HG03135 (cell line): ENCODE measurements at regions not wholly inside any gene's neighbourhood (a gene's known extent, or its start where the extent isn't known, plus 50 kb on each side); places are given as distances from the start of the nearest gene placed in this dataset.
"Not testable (repeated sequence)": the region's sequence is repeated elsewhere in the genome, so short reads cannot be mapped to it uniquely, and the experiment has no call there.

Experiments
- ATAC-seq: cut with Tn5 transposase; IDR thresholded peaks from one replicate; pipeline ENCODE4 v1.9.1; 2021; ENCODE audit warnings: mild to moderate bottlenecking, moderate library complexity; ENCODE audit not compliant: unreplicated experiment

- ATAC-seq, result no peak
Observed at GRCh38 chr10:29882766-29883165, 176.6 kb downstream of the JCAD start.

DNA sequence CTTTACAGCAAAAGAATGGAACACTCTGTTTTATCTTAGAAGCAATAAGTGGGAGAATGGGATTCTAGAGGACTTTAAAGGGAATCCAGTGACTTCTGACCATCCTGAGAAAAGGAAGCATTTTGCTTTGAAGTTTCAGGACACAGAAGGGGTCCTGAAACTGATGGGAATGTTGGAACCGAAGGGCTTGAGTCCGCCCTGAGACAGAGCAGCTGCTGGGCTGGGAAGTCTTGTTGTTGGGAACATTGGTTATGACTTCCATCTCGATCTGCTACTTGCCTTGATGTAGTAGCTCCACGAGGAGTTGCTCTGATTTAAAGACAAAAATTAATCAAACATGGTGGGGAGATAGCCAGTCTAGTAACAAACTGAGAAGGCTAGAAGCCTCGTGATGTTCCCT lies 177.6 kb downstream of the JCAD start:
- no peak for ATAC-seq

DNA sequence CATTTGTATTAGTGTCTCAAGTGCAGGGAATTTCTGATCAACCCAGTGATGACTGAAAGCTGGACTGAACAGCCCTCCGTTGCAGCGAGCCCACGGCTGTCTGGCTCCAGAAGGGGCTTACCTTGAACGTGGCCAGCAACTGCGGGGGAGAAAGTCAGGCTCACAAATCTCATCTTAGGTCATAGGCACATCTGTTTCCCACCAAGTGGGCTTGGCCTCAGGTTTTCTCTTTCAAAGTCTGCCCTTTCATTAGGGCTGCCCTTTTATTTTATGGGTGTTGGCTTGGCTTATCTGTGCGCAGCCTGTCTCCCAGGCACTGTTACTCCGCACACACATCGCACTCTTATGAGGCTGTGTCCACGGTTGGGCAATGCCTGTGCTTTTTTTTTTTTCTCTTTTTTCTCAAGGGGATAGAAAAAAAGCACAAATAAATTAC lies 178.0 kb downstream of the JCAD start:
- no peak for ATAC-seq

DNA sequence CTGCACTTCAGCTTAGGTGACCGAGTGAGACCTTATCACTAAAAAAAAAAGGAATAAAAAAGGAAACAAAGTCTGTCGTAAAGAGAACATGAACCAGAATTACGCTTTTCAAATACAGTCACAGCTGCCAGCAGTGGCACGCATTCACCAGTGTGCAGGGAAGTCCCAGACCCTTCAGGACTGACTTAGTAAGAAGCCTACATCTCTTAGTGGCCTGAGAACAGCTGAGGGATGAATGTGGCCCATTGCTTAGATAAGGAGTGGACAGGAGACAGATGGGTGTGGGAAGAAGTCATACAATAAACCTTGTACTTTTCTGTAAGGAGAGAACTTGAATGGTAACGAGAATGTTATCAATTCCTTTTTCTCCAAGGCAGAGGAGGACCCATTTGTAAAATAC lies 178.5 kb downstream of the JCAD start:
- no peak for ATAC-seq

DNA sequence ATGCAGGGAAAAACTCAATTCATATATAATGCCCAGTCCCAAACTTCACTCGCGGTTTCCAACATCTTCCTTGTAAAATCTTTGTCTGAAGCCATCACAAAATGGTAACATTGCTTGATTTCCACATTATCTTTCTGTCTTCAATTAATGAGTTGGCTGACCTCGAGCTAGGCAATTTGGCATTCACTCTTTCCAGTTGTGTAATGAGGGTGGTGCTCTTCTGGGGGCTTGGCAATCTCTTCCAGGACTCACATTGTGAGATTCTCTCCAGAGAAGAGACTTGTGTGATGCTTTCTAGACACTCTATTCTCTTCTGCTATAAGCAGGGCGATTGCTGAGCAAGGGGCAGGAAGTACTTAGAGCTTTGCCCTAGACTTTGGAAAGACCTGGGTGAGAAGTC lies 179.5 kb downstream of the JCAD start:
- no peak for ATAC-seq

DNA sequence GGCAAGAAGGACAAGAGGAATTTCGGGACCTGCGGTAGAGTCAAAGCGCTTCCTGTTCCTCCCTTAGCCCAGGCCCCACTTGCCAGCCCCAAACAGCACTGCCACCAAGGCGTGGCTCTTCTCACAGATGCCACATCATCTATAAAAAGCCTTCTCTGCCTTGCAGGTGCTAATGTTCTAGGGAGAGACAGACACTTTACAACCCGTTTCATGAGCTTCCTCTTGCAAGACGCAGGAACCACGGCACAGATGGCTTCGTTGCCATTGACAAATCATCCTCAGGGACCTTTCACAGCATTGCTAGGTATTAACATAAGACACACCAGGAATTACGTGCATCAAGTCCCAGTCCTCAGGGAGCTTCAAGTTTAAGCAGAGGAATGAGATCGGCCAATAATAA lies 180.9 kb downstream of the JCAD start:
- no peak for ATAC-seq

- no peak for ATAC-seq
Observed at GRCh38 chr10:29877793-29878491, 181.4 kb downstream of the JCAD start.

GRCh38 chr10:29876008-29876555 lies 183.3 kb downstream of the JCAD start:
- ATAC-seq, result no peak

DNA sequence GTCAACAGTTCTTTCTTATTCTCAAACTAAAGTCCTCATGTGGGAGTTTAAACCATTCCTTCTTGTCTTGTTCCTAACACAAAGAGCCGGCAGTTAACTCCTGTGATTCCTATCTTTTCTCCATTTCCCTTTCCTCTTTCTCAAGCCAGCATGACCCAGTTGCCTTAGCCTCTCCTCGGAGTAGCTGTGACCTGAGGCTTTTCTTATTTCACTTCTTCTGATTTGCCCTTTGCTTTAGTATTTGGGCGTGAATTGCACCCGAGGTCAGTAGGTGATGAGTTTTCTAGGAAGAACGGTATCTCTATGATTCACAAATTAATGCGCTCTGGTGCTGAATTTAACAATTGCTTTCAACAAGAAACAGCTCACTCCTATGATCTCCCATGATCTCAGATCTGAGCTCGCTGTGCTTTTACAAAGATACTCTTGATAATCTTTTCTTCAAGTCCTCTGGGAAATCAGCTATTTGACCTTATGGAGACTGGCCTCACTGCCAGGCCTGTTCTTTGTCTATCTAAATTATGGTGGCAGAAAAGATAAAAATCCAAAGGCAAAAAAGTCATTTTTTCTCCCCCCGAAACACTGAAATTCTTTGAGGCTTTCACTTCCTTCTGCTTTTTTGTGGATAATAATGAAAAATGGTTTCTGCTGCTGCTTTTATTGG lies 184.6 kb downstream of the JCAD start:
- ATAC-seq, result no peak

GRCh38 chr10:29873941-29874484 lies 185.4 kb downstream of the JCAD start:
- ATAC-seq, result no peak

- ATAC-seq, result no peak
Observed at GRCh38 chr10:29870522-29871044, 188.8 kb downstream of the JCAD start.

DNA sequence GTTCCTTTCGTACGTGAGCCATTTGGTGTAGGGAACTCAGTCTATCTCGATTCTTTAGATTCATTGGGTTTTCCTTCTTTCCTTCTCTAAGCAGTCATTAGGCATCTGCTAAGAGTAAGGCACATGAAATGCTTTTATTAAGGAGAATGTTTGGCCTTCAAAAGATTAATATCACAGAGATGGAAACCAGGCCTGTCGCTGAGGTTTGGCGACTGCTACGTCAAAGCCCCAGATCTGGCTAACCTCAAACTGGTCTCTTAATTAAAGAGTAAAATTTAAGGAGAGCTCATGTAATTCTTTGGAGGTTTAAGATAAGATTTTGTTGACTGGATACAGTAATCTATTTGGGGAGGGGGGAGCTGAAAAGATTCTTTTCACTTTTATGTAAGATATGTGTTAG lies 189.8 kb downstream of the JCAD start:
- ATAC-seq, result no peak

DNA sequence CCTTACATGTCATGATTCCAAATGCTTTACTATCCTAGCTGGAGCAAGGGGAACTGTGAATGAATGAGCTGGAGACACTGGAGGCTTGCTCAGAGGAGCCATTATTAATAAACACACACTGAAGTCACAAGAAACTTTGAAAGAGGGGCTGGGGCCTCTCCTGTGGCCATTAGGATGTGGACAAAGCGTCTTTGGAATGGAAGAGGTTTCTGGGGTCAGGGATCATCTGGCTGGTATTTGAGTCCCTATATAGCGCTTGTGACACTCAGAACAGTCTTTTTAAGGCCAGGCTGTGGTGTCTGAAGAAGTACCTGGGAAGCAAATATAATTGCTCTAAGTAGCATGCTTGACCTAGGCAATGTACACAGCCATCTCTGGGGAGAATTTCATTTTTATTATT lies 193.0 kb downstream of the JCAD start:
- no peak for ATAC-seq

DNA sequence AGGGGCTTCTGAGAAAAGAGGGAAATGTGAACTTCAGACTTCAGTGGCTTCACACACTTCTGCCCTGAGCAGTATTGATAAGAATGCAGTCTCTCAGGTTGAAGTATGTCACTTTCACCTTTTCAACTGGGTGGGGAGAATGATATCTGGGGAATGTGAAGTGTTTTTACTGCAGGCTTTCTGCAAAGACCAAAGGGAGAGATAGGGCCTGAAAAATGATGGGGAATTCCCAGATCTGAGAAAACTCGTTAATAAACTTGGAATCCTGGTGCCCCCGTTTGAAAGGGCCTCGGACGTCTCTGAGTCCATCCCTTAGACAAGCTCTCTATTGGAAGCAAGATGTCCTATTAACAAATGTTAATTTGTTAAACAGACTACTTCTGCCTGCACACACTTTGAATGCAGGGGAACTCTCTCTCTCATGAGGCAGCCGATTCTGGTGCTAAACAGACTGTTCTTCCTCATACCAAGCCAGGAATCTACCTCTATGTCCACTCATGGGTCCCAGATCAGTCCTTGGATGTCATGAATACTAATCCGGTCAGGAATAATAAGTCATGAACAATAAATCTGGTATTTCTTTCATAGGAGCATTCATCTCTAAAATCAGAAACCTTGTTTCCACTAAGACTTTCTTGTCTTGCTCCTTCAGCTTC lies 193.6 kb downstream of the JCAD start:
- no peak for ATAC-seq

- ATAC-seq, result no peak
Observed at GRCh38 chr10:29862923-29863614, 196.3 kb downstream of the JCAD start.

DNA sequence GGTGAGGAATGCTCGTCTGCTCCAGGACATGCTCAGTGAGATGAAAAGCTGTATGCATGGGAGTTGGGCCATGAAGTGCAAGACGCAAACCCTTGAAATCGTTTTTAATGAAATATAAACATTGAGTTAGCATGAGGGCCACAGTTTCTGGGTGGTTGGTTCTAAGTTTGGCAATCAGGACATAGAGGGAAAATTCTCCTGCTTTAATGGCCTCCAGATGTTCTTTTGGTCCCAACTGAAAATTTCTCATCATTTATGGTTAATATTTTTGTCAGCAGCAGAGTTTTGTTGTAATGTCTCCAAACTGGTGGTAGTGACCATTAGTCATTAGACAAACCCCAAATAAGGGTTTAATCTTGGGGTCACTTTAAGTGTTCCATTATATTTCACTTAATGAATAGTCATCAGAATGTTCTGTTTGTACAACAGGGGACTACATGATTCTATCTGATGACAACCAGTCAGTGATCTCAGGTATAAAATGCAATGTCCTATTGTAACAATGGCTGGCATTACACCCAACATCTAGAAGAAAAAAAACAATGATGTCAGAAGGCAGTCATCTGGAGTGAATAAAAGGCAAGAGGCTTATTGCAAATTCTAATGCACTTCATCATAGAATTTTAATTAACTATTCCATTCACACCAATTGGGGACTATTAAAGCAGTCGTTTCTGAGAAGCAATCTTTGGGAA lies 197.4 kb downstream of the JCAD start:
- no peak for ATAC-seq

GRCh38 chr10:29861231-29861630 lies 198.2 kb downstream of the JCAD start:
- ATAC-seq, result not testable (repeated sequence)

DNA sequence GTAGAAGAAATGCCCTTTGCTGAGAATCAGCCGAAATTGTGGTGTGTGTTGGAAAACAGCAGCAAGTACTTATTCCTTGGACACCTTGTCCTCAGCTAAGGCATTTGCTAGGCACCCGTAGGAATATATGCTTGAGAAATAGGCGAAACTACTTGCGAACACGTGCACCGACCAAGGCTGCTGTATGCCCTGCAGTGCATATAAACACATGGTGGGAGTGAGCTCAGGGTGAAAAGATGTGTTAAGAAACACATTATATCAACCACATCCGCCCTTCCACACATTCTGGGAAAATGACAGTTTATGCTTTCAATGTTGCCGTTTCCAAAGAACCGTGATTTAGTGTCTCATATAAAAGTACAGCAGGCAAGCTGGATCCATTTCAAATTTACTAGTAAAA lies 199.2 kb downstream of the JCAD start:
- no peak for ATAC-seq

- ATAC-seq, result no peak
Observed at GRCh38 chr10:29859521-29860130, 199.8 kb downstream of the JCAD start.
